CD4-positive, alpha-beta T cell treated with Interleukin-15 for 1 hour (primary cell): ENCODE measurements at regions not wholly inside any gene's neighbourhood (a gene's known extent, or its start where the extent isn't known, plus 50 kb on each side); places are given as distances from the start of the nearest gene placed in this dataset.
"Not testable (repeated sequence)": the region's sequence is repeated elsewhere in the genome, so short reads cannot be mapped to it uniquely, and the experiment has no call there.

Source experiments
- DNase-seq: peaks from one replicate; pipeline ENCODE4 v3.0.0-alpha.2; 2020

DNA sequence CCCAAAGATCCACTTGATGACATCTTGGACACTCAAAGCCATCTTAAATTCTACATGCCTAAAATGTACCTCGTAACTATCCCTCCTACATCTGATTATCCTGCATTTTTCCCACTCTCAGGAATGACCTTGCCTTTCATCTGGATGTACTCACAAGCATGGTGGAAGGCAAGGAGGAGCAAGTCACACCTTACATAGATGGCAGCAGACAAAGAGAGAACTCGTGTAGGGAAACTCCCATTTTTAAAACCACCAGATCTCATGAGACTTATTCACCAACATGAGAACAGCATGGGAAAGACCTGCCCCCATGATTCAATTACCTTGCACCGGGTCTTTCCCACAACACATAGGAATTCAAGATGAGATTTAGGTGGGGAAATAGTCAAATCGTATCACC, 616.0 kb downstream of the MCTP2 start:
- DNase-seq = no peak

DNA sequence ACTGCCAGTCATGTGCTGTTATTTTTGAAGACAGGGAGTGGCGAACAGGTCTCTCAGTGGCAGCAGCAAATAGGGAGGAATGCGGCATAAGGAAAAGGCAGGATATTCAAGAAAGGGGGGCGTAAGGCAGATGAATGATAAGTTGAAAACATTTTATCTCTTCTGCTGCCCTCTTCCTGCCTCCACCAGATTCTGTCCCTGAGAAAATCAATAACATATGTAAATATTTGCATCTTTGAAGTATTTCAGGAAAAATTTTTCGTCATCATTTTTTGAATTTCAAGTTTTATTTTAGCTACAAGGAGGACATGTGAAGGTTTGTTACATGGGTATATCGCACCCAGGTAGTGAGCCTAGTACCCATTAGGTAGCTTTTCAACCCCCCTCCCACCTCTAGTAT, 616.7 kb downstream of the MCTP2 start:
- no peak for DNase-seq

- DNase-seq = no peak
Observed at GRCh38 chr15:94855018-94855408, 623.7 kb downstream of the MCTP2 start.

DNA sequence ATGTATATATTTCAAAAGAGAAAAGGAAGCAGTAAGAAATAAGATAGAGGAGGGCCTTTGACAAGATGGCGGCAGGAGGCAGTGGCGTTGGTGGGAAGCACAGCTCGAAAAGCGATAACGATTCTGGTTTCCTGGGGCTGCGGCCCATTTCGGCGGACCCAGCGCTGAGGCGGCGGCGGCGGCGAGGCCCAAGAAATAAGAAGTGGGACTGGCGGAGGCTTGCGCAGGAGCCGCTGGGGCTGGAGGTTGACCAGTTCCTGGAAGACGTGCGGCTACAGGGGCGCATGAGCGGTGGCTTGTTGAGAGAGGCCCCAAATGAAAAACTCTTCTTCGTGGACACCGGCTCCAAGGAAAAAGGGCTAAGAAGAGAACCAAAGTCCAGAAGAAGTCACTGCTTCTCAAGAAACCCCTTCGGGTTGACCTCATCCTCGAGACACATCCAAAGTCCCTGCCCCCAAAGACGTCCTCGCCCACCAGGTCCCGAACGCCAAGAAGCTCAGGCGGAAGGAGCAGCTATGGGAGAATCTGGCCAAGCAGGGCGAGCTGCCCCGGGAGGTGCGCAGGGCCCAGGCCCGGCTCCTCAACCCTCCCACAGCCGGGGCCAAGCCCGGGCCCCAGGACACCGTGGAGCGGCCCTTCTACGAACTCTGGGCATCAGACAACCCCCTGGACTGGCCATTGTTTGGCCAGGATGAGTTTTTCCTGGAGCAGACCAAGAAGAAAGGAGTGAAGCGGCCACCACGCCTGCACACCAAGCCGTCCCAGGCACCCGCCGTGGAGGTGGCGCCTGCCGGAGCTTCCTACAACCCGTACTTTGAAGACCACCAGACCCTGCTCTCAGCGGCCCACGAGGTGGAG, 624.3 kb downstream of the MCTP2 start:
- no peak for DNase-seq

DNA sequence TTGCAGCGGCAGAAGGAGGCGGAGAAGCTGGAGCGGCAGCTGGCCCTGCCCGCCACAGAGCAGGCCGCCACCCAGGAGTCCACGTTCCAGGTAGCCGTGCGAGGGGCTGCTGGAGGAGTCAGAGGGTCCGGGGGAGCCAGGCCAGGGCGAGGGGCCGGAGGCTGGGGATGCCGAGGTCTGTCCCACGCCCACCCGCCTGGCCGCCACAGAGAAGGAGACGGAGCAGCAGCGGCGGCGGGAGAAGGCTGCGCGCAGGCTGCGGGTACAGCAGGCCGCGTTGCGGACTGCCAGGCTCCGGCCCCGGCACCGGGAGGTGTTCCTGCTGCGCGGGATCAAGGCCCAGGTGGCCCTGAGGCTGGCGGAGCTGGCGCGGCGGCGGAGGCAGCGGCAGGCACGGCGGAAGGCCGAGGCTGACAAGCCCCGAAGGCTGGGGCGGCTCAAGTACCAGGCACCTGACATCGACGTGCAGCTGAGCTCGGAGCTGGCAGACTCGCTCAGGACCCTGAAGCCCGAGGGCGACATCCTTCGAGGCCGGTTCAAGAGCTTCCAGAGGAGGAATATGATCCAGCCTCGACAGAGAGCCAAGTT, 625.0 kb downstream of the MCTP2 start:
- no peak for DNase-seq

- DNase-seq = no peak
Observed at GRCh38 chr15:94857466-94857865, 626.1 kb downstream of the MCTP2 start.

DNA sequence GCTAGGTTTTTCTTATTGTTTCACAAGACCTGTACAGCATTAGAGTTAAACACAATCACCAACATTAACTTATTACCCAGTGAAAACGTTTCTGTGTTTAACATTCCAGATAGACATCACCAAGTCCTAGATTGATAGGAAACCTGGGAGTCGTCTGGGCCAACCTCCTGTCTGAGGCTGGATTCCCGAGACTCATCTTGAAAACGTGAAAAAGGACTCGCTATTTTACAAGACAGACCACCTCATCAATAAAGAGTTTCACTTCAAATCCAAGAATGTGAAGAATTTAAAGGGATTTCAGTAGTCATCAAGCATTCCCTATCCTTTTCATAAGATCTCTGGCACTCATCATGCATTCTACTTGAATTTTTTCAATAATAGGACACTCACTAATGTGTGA, 626.6 kb downstream of the MCTP2 start:
- DNase-seq = no peak

DNA sequence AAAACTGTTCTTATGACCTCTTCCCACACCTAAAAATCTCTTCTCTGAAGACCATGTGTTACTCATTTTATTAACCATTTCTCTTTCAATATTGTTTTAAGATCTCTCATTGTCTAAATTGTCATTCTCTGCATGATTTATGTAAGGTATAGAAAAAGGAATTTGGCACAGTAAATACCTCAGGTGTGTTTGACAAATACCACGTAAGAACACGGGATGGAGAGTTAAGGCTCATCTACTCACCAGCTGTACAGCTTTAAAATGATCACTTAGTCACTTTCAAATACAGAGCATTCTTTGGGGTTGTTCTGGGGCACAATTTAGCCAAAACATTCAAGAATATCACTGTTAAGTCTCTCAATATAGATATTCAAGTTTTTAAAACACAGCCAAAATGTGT, 627.1 kb downstream of the MCTP2 start:
- DNase-seq = no peak

DNA sequence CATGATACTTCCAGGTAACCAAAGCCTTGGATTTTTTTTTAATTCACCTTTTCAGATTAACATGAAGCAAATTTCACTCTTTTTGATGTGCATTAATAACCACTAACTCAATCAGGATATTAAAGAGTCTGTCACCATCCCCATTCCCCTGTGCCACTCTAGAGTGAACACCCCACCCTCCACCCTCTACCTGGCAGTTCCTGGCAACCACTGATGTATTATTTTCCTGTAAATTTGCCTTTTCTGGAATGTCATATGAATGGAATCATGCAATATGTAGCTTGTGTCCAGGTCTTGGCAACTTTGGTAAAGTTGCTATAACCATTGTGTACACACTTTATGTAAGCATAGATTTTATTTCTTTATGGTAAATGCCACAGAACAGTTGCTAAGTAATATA, 627.6 kb downstream of the MCTP2 start:
- DNase-seq = no peak

GRCh38 chr15:94864600-94864999, 633.2 kb downstream of the MCTP2 start:
- no peak for DNase-seq

DNA sequence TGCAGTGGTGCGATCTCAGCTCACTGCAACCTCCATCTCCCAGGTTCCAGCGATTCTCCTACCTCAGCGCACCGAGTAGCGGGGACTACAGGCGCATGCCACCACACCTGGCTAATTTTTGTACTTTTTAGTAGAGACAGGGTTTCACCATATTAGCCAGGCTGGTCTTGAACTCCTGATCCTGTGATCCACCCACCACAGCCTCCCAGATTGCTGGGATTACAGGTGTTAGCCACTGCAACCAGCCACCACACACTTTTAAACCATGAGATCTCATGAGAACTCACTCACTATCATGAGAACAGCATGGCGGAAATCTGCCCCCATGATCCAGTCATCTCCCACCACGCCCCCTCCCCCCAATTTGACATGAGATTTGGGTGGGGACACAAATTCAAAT, 636.9 kb downstream of the MCTP2 start:
- DNase-seq = not testable (repeated sequence)

DNA sequence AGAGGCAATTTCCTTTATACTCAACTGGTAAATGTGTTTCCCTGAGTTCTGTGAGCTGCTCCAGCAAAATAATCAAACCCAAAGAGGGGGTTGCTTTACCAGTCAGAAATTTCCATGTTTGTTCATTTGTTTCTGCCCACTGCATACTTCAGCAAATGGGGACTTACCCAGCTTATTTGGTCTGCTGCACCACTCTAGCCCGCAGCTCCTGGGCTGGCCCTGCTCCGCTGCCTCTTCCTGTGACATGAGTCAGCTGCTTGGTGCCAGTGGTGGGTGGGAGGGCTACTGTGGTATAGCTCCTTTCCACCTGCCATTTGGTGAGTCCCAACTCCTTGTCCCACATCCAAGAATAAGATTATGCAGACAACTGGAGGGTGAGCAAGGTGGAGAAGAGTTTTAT, 644.2 kb downstream of the MCTP2 start:
- DNase-seq = no peak

GRCh38 chr15:94877833-94878232, 646.5 kb downstream of the MCTP2 start:
- no peak for DNase-seq

GRCh38 chr15:94882071-94882712, 650.8 kb downstream of the MCTP2 start:
- DNase-seq = no peak

DNA sequence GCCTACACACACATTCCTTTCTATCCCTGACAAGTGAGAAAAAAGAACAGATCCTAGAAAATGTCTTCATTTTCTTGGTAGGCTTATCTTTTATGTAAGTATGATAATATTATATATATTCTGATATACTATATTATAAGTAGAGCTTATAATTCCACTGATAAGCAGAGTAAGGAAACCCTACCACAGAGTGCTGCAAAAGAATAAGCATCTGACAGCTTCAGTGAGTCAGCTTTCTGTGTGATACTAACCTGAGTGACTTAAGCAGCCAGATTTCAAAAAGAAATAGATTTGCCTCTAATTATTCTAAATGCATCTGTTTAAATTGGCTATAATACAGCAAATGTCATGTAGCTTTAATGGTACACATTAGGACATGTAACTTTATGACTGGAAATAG, 656.0 kb downstream of the MCTP2 start:
- DNase-seq = no peak

GRCh38 chr15:94889153-94889552, 657.8 kb downstream of the MCTP2 start:
- no peak for DNase-seq

- DNase-seq = no peak
Observed at GRCh38 chr15:94893091-94893490, 661.7 kb downstream of the MCTP2 start.

GRCh38 chr15:94894056-94894455, 662.7 kb downstream of the MCTP2 start:
- DNase-seq = no peak

DNA sequence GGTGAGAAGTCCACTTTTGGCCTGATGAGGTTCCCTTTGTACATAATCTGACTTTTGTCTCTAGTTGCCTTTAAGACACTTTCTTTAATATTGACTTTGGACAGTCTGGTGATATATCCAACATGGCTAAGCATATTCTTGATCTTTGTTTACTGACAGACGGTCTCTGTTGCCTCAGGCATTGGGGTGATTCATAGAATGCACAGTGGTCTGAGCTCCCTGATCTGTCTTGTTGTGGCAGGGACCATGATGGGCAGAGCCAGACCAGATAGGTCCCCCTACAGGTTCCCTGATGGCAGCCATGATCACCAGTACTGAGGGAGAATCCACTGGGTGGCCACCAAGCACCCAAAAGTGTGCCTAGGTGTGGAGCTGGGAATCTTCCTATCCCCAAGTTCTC, 678.1 kb downstream of the MCTP2 start:
- no peak for DNase-seq

DNA sequence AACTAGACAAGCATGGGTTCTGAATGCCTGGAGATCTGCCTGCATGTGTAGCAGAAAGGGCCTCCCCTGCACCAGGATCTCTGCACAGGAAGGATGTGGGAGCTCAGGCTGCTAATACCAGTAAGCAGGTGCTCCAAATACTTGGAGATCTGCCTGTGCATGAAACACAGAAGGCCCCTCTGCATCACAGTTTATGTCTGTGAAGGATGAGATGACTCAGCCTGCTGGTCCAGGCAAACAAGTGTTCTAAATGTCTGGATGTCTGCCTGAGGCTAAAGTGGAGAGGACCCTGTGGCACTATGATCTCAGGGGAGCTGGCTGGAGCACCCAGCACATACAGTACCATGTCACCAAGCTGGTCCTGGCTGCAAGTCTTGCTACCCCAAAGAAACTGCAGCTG, 678.8 kb downstream of the MCTP2 start:
- DNase-seq = no peak

DNA sequence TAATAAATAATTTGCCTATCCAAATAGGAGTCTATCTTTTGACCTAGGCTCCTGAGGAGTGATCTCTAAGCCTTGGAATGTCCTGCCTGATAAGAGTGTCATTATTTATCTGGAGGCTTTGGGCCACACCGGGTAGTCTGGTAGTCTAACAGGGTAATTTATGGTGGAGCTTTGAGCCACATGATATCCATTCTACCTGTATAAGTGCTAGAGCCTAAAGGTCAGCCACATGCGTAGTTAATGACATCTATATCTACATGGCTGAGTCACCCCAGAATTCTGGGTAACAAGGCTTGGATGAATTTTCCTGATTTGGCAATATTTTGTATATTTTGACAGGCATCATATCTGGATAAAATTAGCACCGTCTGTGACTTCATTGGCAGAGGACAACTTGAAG, 681.4 kb downstream of the MCTP2 start:
- no peak for DNase-seq

GRCh38 chr15:94917068-94917467, 685.7 kb downstream of the MCTP2 start:
- no peak for DNase-seq

DNA sequence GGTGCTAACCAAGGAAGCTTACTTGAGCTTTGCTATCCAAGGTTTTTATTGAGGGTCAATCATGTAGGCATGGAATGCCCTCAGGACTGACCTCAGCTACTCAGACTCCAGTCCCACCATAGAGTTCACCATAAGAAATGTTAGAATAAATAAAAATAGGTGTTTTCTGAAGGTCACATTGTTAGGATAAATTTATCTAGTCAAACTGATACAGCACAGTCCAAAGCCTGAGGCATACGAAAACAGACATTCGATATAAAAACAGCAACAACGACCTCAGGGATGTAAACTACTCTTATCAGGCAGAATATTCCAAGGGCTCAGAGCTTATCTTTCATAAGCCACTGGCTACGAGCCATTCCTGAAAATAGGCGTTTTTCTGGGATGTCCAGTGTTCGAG, 690.6 kb downstream of the MCTP2 start:
- DNase-seq = no peak

- DNase-seq = no peak
Observed at GRCh38 chr15:94924057-94924456, 692.7 kb downstream of the MCTP2 start.
